H1 (cell line): ENCODE measurements at regions not wholly inside any gene's neighbourhood (a gene's known extent, or its start where the extent isn't known, plus 50 kb on each side); places are given as distances from the start of the nearest gene placed in this dataset.

Experiments
- CTCF ChIA-PET: fragments of 300-600 bp; sonication (Branson Sonifier 250); formaldehyde crosslinking; loops from one replicate; lab custom pipeline; 2021; ENCODE audit not compliant: partially characterized antibody; lab: Charles Lee
- POLR2A ChIA-PET: fragments of 300-600 bp; sonication (Branson Sonifier 250); formaldehyde crosslinking; loops from one replicate; lab custom pipeline; 2021; ENCODE audit warnings: inconsistent platforms; ENCODE audit not compliant: partially characterized antibody; lab: Charles Lee
- DNase-seq, 2 experiments: peaks; one replicate each; pipeline versions ENCODE4 v3.0.0 to v3.0.0-alpha.2; 2010 to 2022; ENCODE audit warnings: low spot score in 2 of 2, low read depth in 1 of 2, mixed read lengths in 1 of 2
- FAIRE-seq: peaks from 2 replicates; lab custom pipeline; 2011; peaks lifted over from hg19 to GRCh38; lab: Jason Lieb, UNC
- H2AFZ ChIP-seq: 2 replicates; pipeline ENCODE4 v1.8.1; 2012; ENCODE audit warnings: low read length, inconsistent platforms
- H2AK5ac ChIP-seq: 2 replicates; pipeline ENCODE4 v1.6.1; 2013; ENCODE audit warnings: low read depth, low read length
- H2BK120ac ChIP-seq: replicated peaks from 2 replicates; pipeline ENCODE3; 2013; ENCODE audit warnings: low read depth, low read length, inconsistent platforms
- H2BK12ac ChIP-seq: 2 replicates; pipeline ENCODE4 v1.6.1; 2013; ENCODE audit warnings: low read depth, low read length
- H2BK15ac ChIP-seq: 2 replicates; pipeline ENCODE4 v1.6.1; 2013; ENCODE audit warnings: low read length
- H2BK20ac ChIP-seq: 2 replicates; pipeline ENCODE4 v1.6.1; 2013; ENCODE audit warnings: low read length
- H2BK5ac ChIP-seq: 2 replicates; pipeline ENCODE4 v1.6.1; 2013; ENCODE audit warnings: low read depth, low read length
- H3K14ac ChIP-seq: 2 replicates; pipeline ENCODE4 v1.6.1; 2013; ENCODE audit warnings: inconsistent platforms; ENCODE audit not compliant: insufficient read length
- H3K18ac ChIP-seq: 2 replicates; pipeline ENCODE4 v1.6.1; 2013; ENCODE audit warnings: low read length; ENCODE audit errors: extremely low read depth
- H3K23ac ChIP-seq: 2 replicates; pipeline ENCODE4 v1.6.1; 2013; ENCODE audit warnings: inconsistent platforms; ENCODE audit not compliant: insufficient read length
- H3K23me2 ChIP-seq: 2 replicates; pipeline ENCODE4 v1.6.1; 2013; ENCODE audit warnings: low read depth, low read length
- H3K27ac ChIP-seq: 2 replicates; pipeline ENCODE4 v1.6.1; 2011; ENCODE audit warnings: low read depth, low read length, inconsistent platforms
- H3K27me3 ChIP-seq, 4 experiments: replicated peaks in 1 of 4; 1 replicate in 1 of 4; 2 replicates in 3 of 4; pipeline versions ENCODE4 v1.6.1 to v1.8.1; 2011 to 2013; ENCODE audit warnings: low read length in 3 of 4, mild to moderate bottlenecking in 3 of 4, inconsistent platforms in 2 of 4, mixed read lengths in 2 of 4, moderate library complexity in 1 of 4; ENCODE audit not compliant: control insufficient read depth in 3 of 4, insufficient read depth in 3 of 4; ENCODE audit errors: extremely low read depth in 1 of 4
- H3K36me3 ChIP-seq, 4 experiments: 2 replicates each; pipeline versions ENCODE4 v1.6.1 to v1.8.1; 2011 to 2013; ENCODE audit warnings: mild to moderate bottlenecking in 4 of 4, low read length in 3 of 4, moderate library complexity in 2 of 4, control low read depth in 1 of 4, inconsistent platforms in 1 of 4; ENCODE audit not compliant: insufficient read depth in 4 of 4, control insufficient read depth in 2 of 4
- H3K4ac ChIP-seq: replicated peaks from 2 replicates; pipeline ENCODE3; 2013; ENCODE audit warnings: low read length, low read depth, mixed read lengths, inconsistent platforms; ENCODE audit not compliant: insufficient read length
- H3K4me1 ChIP-seq, 4 experiments: replicated peaks in 1 of 4; 1 replicate in 1 of 4; 2 replicates in 3 of 4; pipeline versions ENCODE4 v1.6.1 to v1.8.1; 2011 to 2013; ENCODE audit warnings: low read length in 3 of 4, inconsistent platforms in 2 of 4, mixed read lengths in 1 of 4; ENCODE audit not compliant: insufficient read depth in 4 of 4, control insufficient read depth in 3 of 4
- H3K4me2 ChIP-seq, 2 experiments: 2 replicates each; pipeline versions ENCODE4 v1.6.1 to v1.8.1; 2011 to 2013; ENCODE audit warnings: low read depth in 2 of 2, low read length in 2 of 2, control low read depth in 1 of 2, inconsistent platforms in 1 of 2, mild to moderate bottlenecking in 1 of 2; ENCODE audit not compliant: insufficient read depth in 1 of 2
- H3K4me3 ChIP-seq, 4 experiments: fragments of 200-600, 300-600 bp in 1 of 4; sonication (generic), shearing (Covaris generic), sonication (Bioruptor Twin) in 1 of 4; 2 replicates each; pipeline versions ENCODE4 v1.5.1 to v1.8.1; 2011 to 2016; ENCODE audit warnings: low read length in 4 of 4, low read depth in 3 of 4, control low read depth in 2 of 4, inconsistent platforms in 2 of 4, mild to moderate bottlenecking in 2 of 4, mixed read lengths in 1 of 4, moderate library complexity in 1 of 4; ENCODE audit not compliant: insufficient read depth in 2 of 4; ENCODE audit errors: extremely low read depth in 1 of 4
- H3K56ac ChIP-seq: replicated peaks from 2 replicates; pipeline ENCODE3; 2013; ENCODE audit warnings: low read depth, mild to moderate bottlenecking, mixed read lengths, low read length, inconsistent platforms; ENCODE audit not compliant: insufficient read length
- H3K79me1 ChIP-seq: 2 replicates; pipeline ENCODE4 v1.6.1; 2013; ENCODE audit warnings: low read depth, low read length, control low read depth
- H3K79me2 ChIP-seq, 2 experiments: 2 replicates each; pipeline versions ENCODE4 v1.6.1 to v1.8.1; 2012 to 2013; ENCODE audit warnings: low read length in 2 of 2, mild to moderate bottlenecking in 2 of 2, inconsistent platforms in 1 of 2; ENCODE audit not compliant: insufficient read depth in 2 of 2, control insufficient read depth in 1 of 2
- H3K9ac ChIP-seq, 4 experiments: replicated peaks in 1 of 4; 1 replicate in 1 of 4; 2 replicates in 3 of 4; pipeline versions ENCODE4 v1.6.1 to v1.8.1; 2011 to 2013; ENCODE audit warnings: low read depth in 3 of 4, low read length in 3 of 4, control low read depth in 2 of 4, mild to moderate bottlenecking in 2 of 4, moderate library complexity in 2 of 4, inconsistent platforms in 1 of 4; ENCODE audit errors: extremely low read depth in 1 of 4
- H3K9me3 ChIP-seq, 2 experiments: 2 replicates each; pipeline versions ENCODE4 v1.6.1 to v1.8.1; 2012 to 2013; ENCODE audit warnings: mild to moderate bottlenecking in 2 of 2, moderate library complexity in 2 of 2, control low read depth in 1 of 2, inconsistent platforms in 1 of 2, low read depth in 1 of 2, low read length in 1 of 2, mixed read lengths in 1 of 2; ENCODE audit not compliant: insufficient read depth in 2 of 2
- H4K20me1 ChIP-seq, 2 experiments: replicated peaks in 1 of 2; 2 replicates each; pipeline versions ENCODE3 to v1.8.1; 2011 to 2013; ENCODE audit warnings: inconsistent platforms in 2 of 2, low read length in 2 of 2, mild to moderate bottlenecking in 1 of 2; ENCODE audit not compliant: insufficient read depth in 2 of 2, control insufficient read depth in 1 of 2
- H4K5ac ChIP-seq: 2 replicates; pipeline ENCODE4 v1.6.1; 2013; ENCODE audit warnings: low read length, low read depth, mixed read lengths, inconsistent platforms; ENCODE audit not compliant: insufficient read length
- H4K8ac ChIP-seq: 2 replicates; pipeline ENCODE4 v1.8.0; 2013; ENCODE audit warnings: mild to moderate bottlenecking, moderate library complexity, low read length, inconsistent platforms; ENCODE audit not compliant: insufficient read depth; ENCODE audit errors: extremely low read depth
- H4K91ac ChIP-seq: replicated peaks from 2 replicates; pipeline ENCODE3; 2013; ENCODE audit warnings: low read length, mixed read lengths, inconsistent platforms; ENCODE audit not compliant: insufficient read length
- BCL11A ChIP-seq, 2 experiments: IDR thresholded peaks; one replicate each; pipeline ENCODE4 v1.6.1; 2011; ENCODE audit warnings: low read depth in 2 of 2, low read length in 2 of 2, mild to moderate bottlenecking in 2 of 2
- E2F6 ChIP-seq: IDR thresholded peaks from 2 replicates; pipeline ENCODE4 v1.6.1; 2012; ENCODE audit warnings: inconsistent platforms
- EGR1 ChIP-seq: IDR thresholded peaks from 2 replicates; pipeline ENCODE4 v1.6.1; 2011; ENCODE audit warnings: low read depth, low read length, borderline replicate concordance
- POU5F1 ChIP-seq: IDR thresholded peaks from 2 replicates; pipeline ENCODE4 v1.6.1; 2011; ENCODE audit warnings: low read depth, mild to moderate bottlenecking, low read length, moderate library complexity
- SIX5 ChIP-seq: IDR thresholded peaks from 2 replicates; pipeline ENCODE4 v1.6.1; 2011; ENCODE audit warnings: mild to moderate bottlenecking, low read depth, low read length
- SP2 ChIP-seq: IDR thresholded peaks from 2 replicates; pipeline ENCODE4 v1.6.1; 2012; ENCODE audit warnings: mild to moderate bottlenecking, low read length, inconsistent platforms
- SRF ChIP-seq: IDR thresholded peaks from 2 replicates; pipeline ENCODE4 v1.6.1; 2011; ENCODE audit warnings: mild to moderate bottlenecking, low read depth, low read length, moderate library complexity
- ZNF274 ChIP-seq: IDR thresholded peaks from 2 replicates; pipeline ENCODE4 v1.7.0; 2012; ENCODE audit warnings: low read length, borderline replicate concordance; ENCODE audit errors: extremely low read depth
- WGBS, 2 experiments: shearing (Covaris generic) in 1 of 2; methylation state at CpG; one replicate each; pipeline versions ENCODE4 v1.1.6 to v1.1.7; 2013 to 2015; ENCODE audit warnings: low lambda C conversion rate in 2 of 2, mixed read lengths in 2 of 2, inconsistent platforms in 1 of 2, low coverage in 1 of 2, missing lambda C conversion rate in 1 of 2; ENCODE audit not compliant: insufficient replicate concordance in 2 of 2, insufficient coverage in 1 of 2, insufficient read length in 1 of 2; ENCODE audit errors: extremely low coverage in 1 of 2, missing lambda C conversion rate in 1 of 2; 5-methylcytosine and 5-hydroxymethylcytosine counted together

GRCh38 chr13:39956036-39956435, 300.6 kb downstream of the COG6 start:
- Histone ChIP-seq H3K4ac (no peak overlapping the region), H2BK20ac (no peak overlapping the region), H4K8ac (no peak overlapping the region), H4K91ac (no peak overlapping the region), H3K79me2 (no peaks in the 10 kb centered on the region), H2BK12ac (no peak overlapping the region), H3K4me3 (no peak overlapping the region), H3K27ac (no peak overlapping the region), H3K27me3 (no peaks in the 10 kb centered on the region), H3K79me1 (no peaks in the 10 kb centered on the region), H2AFZ (no peak overlapping the region), H3K4me2 (no peak overlapping the region), H3K9ac (no peak overlapping the region), H4K5ac (no peak overlapping the region), H2BK5ac (no peak overlapping the region), H3K36me3 (no peaks in the 10 kb centered on the region), H3K9me3 (no peaks in the 10 kb centered on the region), H2AK5ac (no peak overlapping the region), H3K4me1 (peaks cover 0 to 7% (median 0%) of the 10 kb centered on the region in 4 experiments; a peak in 3 of 7 replicates), H3K23me2 (0 out of 2 replicates have a peak, but pooled peaks cover 2% of the 10 kb centered on the region), H3K56ac (no peak overlapping the region), H2BK120ac (no peak overlapping the region), H4K20me1 (no peaks in the 10 kb centered on the region), H2BK15ac (no peak overlapping the region), H3K14ac (no peak overlapping the region), H3K18ac (no peak overlapping the region), H3K23ac (no peak overlapping the region)
- TF ChIP-seq POU5F1 (no peak), SRF (no peak), BCL11A (IDR thresholded peaks at IDR 0.05; ENCODE audit: low read depth in 2 of 2, low read length in 2 of 2) (no peak), ZNF274 (no peak), E2F6 (no peak), SP2 (no peak), EGR1 (no peak), SIX5 (no peak)
- DNase-seq (no peak), FAIRE-seq (no peak)
- ChIA-PET CTCF (interaction anchor here (0.9 to 6.3 kb wide), 3 partner anchors 13 to 228 kb away, joined by 3 to 55 read pairs (median 3); no protein-coding TSS in a partner anchor), POLR2A (no interaction called here)
- 87% methylated on average over 2 of the region's 2 CpGs; no CpG with 5 or more reads in 1 of the 2 experiments for WGBS, 2 experiments
